HL-60/S4 (cell line): ENCODE measurements at regions not wholly inside any gene's neighbourhood (a gene's known extent, or its start where the extent isn't known, plus 50 kb on each side); places are given as distances from the start of the nearest gene placed in this dataset.
"Not testable (repeated sequence)": the region's sequence is repeated elsewhere in the genome, so short reads cannot be mapped to it uniquely, and the experiment has no call there.

Experiments
- in situ Hi-C: fragments of 300-500 bp; cut with MboI; formaldehyde crosslinking; loops from 2 replicates; pipeline ENCODE4 v1.14.3; 2022; ENCODE audit warnings: low sequenced_read_pairs

- in situ Hi-C loops: no loop called here
Measured at GRCh38 chr9:1535051-1535450, 480.1 kb upstream of the SMARCA2 start.

GRCh38 chr9:1535599-1535998, 479.5 kb upstream of the SMARCA2 start:
- in situ Hi-C loops: no loop called here

- in situ Hi-C loops: no loop called here
Measured at GRCh38 chr9:1536522-1537170, 478.5 kb upstream of the SMARCA2 start.

GRCh38 chr9:1538301-1538700, 476.8 kb upstream of the SMARCA2 start:
- in situ Hi-C loops: no loop called here

GRCh38 chr9:1539216-1539615, 475.9 kb upstream of the SMARCA2 start:
- in situ Hi-C loops: no loop called here

GRCh38 chr9:1550636-1551035, 464.5 kb upstream of the SMARCA2 start:
- in situ Hi-C loops: no loop called here

GRCh38 chr9:1554081-1555035, 460.8 kb upstream of the SMARCA2 start:
- in situ Hi-C loops: no loop called here

- in situ Hi-C loops: not testable (repeated sequence)
Measured at GRCh38 chr9:1558666-1559065, 456.5 kb upstream of the SMARCA2 start.

- in situ Hi-C loops: no loop called here
Measured at GRCh38 chr9:1575939-1576338, 439.2 kb upstream of the SMARCA2 start.

GRCh38 chr9:1580215-1580614, 434.9 kb upstream of the SMARCA2 start:
- in situ Hi-C loops: no loop called here

- in situ Hi-C loops: no loop called here
Measured at GRCh38 chr9:1581926-1582325, 433.2 kb upstream of the SMARCA2 start.

GRCh38 chr9:1591310-1591709, 423.8 kb upstream of the SMARCA2 start:
- in situ Hi-C loops: no loop called here

- in situ Hi-C loops: no loop called here
Measured at GRCh38 chr9:1598270-1598669, 416.9 kb upstream of the SMARCA2 start.

- in situ Hi-C loops: no loop called here
Measured at GRCh38 chr9:1599961-1600360, 415.2 kb upstream of the SMARCA2 start.

- in situ Hi-C loops: no loop called here
Measured at GRCh38 chr9:1604942-1605560, 410.1 kb upstream of the SMARCA2 start.

GRCh38 chr9:1606253-1606652, 408.9 kb upstream of the SMARCA2 start:
- in situ Hi-C loops: no loop called here

GRCh38 chr9:1612886-1613285, 402.3 kb upstream of the SMARCA2 start:
- in situ Hi-C loops: no loop called here

- in situ Hi-C loops: no loop called here
Measured at GRCh38 chr9:1617419-1617818, 397.7 kb upstream of the SMARCA2 start.

- in situ Hi-C loops: no loop called here
Measured at GRCh38 chr9:1619915-1620710, 395.0 kb upstream of the SMARCA2 start.

GRCh38 chr9:1637401-1637800, 377.7 kb upstream of the SMARCA2 start:
- in situ Hi-C loops: no loop called here

- in situ Hi-C loops: no loop called here
Measured at GRCh38 chr9:1639166-1639565, 376.0 kb upstream of the SMARCA2 start.
